Sigmoid colon (tissue), 4 donors: ENCODE measurements at regions not wholly inside any gene's neighbourhood (a gene's known extent, or its start where the extent isn't known, plus 50 kb on each side); places are given as distances from the start of the nearest gene placed in this dataset.

ENCODE experiments used
- CTCF ChIP-seq, 4 experiments: fragments of 450-650 bp in 3 of 4; fragments of 200-600 bp in 1 of 4; IDR thresholded peaks; one replicate each; pipeline ENCODE4 v1.5.1; 2016 to 2019; ENCODE audit warnings: antibody characterized with exemption in 4 of 4, mild to moderate bottlenecking in 3 of 4, moderate library complexity in 2 of 4
- POLR2A ChIP-seq, 2 donors: fragments of 450-650 bp; IDR thresholded peaks; one replicate each; pipeline ENCODE4 v1.6.1; 2016; ENCODE audit warnings: antibody characterized with exemption in 2 of 2, mild to moderate bottlenecking in 2 of 2, moderate library complexity in 2 of 2
- POLR2AphosphoS5 ChIP-seq, 4 donors: sonication (generic); formaldehyde crosslinking; IDR thresholded peaks; one replicate each; pipeline ENCODE4 v1.6.1; 2017; ENCODE audit warnings: antibody characterized with exemption in 4 of 4

GRCh38 chr2:81437456-81438000 is 1133.0 kb upstream of the LRRTM1 start:
- TF ChIP-seq CTCF (IDR thresholded peaks at IDR 0.05), result no peak
- TF ChIP-seq POLR2AphosphoS5 (IDR thresholded peaks at IDR 0.05), result no peak
- TF ChIP-seq POLR2A (IDR thresholded peaks at IDR 0.05), result no peak
